ENCODE measurements at regions not wholly inside any gene's neighbourhood (a gene's known extent, or its start where the extent isn't known, plus 50 kb on each side); places are given as distances from the start of the nearest gene placed in this dataset.

DNA sequence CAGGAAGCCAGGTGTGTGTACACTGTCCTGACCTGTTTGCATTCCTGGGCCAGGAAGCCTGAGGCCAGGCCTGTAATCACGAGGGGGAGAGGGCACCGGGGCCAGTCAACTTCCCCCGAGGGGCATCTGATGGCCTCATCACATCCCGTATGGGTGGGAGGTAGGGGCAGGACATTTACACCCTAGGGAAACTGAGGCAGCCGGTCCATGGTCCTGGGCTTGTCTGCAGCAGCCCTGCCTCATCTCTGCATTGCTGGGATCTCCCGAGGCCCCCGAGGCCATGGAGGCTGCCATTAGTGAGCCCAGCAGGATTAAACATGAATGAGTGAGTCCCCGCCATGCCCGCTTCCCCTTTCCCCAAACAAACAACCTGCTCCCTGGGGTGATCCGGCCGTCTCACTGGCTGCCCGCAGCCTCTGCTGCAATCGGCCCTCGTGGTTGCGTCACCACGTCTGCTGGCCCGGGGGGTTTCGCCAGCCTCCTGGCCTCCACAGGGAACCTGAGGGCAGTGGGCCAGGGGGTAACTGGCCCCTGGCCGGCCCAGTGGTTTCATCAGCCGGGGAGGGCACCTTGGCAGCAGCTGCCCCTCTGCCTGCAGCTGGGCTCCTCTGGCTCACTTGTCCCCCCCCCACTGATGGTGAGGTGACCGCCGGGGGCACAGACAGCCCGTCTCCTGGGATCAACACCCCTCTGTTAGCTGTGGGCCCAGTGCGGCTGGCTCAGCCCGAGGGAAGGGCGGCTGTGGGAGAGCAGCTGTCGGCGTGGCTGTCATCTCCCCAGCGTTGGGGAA is 88.3 kb upstream of the GSE1 start (continued):
- TF ChIP-seq, protein P1, sequence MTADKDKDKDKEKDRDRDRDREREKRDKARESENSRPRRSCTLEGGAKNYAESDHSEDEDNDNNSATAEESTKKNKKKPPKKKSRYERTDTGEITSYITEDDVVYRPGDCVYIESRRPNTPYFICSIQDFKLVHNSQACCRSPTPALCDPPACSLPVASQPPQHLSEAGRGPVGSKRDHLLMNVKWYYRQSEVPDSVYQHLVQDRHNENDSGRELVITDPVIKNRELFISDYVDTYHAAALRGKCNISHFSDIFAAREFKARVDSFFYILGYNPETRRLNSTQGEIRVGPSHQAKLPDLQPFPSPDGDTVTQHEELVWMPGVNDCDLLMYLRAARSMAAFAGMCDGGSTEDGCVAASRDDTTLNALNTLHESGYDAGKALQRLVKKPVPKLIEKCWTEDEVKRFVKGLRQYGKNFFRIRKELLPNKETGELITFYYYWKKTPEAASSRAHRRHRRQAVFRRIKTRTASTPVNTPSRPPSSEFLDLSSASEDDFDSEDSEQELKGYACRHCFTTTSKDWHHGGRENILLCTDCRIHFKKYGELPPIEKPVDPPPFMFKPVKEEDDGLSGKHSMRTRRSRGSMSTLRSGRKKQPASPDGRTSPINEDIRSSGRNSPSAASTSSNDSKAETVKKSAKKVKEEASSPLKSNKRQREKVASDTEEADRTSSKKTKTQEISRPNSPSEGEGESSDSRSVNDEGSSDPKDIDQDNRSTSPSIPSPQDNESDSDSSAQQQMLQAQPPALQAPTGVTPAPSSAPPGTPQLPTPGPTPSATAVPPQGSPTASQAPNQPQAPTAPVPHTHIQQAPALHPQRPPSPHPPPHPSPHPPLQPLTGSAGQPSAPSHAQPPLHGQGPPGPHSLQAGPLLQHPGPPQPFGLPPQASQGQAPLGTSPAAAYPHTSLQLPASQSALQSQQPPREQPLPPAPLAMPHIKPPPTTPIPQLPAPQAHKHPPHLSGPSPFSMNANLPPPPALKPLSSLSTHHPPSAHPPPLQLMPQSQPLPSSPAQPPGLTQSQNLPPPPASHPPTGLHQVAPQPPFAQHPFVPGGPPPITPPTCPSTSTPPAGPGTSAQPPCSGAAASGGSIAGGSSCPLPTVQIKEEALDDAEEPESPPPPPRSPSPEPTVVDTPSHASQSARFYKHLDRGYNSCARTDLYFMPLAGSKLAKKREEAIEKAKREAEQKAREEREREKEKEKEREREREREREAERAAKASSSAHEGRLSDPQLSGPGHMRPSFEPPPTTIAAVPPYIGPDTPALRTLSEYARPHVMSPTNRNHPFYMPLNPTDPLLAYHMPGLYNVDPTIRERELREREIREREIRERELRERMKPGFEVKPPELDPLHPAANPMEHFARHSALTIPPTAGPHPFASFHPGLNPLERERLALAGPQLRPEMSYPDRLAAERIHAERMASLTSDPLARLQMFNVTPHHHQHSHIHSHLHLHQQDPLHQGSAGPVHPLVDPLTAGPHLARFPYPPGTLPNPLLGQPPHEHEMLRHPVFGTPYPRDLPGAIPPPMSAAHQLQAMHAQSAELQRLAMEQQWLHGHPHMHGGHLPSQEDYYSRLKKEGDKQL (CRISPR knock-in tag; IDR thresholded peaks at IDR 0.05; ENCODE audit: low read depth) = peak; percentile 91
- TF ChIP-seq AKAP8 (CRISPR knock-in tag; IDR thresholded peaks at IDR 0.05) (peak; percentile 38; the same call in 1 of the 2 replicates), ZNF605 (CRISPR knock-in tag; IDR thresholded peaks at IDR 0.05) (0 out of 2 replicates have a peak, but pooled peaks have one; percentile 60), ZFP90 (CRISPR knock-in tag; IDR thresholded peaks at IDR 0.05; ENCODE audit: borderline replicate concordance) (no peak), NR2F6 (IDR thresholded peaks at IDR 0.05) (peak; percentile 91), NR2F6 (CRISPR knock-in tag; IDR thresholded peaks at IDR 0.05) (peak; percentile 98), SOX6 (IDR thresholded peaks at IDR 0.05) (no peak), SOX6 (CRISPR knock-in tag; IDR thresholded peaks at IDR 0.05) (peak; percentile 89), RCOR2 (CRISPR knock-in tag; IDR thresholded peaks at IDR 0.05) (0 out of 2 replicates have a peak, but pooled peaks have one; percentile 27), ISX (CRISPR knock-in tag; conservative IDR thresholded peaks at IDR 0.05) (no peak)
- TF ChIP-seq, protein P2, sequence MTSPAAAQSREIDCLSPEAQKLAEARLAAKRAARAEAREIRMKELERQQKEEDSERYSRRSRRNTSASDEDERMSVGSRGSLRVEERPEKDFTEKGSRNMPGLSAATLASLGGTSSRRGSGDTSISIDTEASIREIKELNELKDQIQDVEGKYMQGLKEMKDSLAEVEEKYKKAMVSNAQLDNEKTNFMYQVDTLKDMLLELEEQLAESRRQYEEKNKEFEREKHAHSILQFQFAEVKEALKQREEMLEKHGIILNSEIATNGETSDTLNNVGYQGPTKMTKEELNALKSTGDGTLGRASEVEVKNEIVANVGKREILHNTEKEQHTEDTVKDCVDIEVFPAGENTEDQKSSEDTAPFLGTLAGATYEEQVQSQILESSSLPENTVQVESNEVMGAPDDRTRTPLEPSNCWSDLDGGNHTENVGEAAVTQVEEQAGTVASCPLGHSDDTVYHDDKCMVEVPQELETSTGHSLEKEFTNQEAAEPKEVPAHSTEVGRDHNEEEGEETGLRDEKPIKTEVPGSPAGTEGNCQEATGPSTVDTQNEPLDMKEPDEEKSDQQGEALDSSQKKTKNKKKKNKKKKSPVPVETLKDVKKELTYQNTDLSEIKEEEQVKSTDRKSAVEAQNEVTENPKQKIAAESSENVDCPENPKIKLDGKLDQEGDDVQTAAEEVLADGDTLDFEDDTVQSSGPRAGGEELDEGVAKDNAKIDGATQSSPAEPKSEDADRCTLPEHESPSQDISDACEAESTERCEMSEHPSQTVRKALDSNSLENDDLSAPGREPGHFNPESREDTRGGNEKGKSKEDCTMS (CRISPR knock-in tag; conservative IDR thresholded peaks at IDR 0.05) = 0 out of 2 replicates have a peak, but pooled peaks have one; percentile 43
- TF ChIP-seq, protein P3, sequence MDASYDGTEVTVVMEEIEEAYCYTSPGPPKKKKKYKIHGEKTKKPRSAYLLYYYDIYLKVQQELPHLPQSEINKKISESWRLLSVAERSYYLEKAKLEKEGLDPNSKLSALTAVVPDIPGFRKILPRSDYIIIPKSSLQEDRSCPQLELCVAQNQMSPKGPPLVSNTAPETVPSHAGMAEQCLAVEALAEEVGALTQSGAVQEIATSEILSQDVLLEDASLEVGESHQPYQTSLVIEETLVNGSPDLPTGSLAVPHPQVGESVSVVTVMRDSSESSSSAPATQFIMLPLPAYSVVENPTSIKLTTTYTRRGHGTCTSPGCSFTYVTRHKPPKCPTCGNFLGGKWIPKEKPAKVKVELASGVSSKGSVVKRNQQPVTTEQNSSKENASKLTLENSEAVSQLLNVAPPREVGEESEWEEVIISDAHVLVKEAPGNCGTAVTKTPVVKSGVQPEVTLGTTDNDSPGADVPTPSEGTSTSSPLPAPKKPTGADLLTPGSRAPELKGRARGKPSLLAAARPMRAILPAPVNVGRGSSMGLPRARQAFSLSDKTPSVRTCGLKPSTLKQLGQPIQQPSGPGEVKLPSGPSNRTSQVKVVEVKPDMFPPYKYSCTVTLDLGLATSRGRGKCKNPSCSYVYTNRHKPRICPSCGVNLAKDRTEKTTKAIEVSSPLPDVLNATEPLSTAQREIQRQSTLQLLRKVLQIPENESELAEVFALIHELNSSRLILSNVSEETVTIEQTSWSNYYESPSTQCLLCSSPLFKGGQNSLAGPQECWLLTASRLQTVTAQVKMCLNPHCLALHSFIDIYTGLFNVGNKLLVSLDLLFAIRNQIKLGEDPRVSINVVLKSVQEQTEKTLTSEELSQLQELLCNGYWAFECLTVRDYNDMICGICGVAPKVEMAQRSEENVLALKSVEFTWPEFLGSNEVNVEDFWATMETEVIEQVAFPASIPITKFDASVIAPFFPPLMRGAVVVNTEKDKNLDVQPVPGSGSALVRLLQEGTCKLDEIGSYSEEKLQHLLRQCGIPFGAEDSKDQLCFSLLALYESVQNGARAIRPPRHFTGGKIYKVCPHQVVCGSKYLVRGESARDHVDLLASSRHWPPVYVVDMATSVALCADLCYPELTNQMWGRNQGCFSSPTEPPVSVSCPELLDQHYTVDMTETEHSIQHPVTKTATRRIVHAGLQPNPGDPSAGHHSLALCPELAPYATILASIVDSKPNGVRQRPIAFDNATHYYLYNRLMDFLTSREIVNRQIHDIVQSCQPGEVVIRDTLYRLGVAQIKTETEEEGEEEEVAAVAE (CRISPR knock-in tag; IDR thresholded peaks at IDR 0.05; ENCODE audit: borderline replicate concordance) = 0 out of 2 replicates have a peak, but pooled peaks have one; percentile 56
- TF ChIP-seq, protein P4, sequence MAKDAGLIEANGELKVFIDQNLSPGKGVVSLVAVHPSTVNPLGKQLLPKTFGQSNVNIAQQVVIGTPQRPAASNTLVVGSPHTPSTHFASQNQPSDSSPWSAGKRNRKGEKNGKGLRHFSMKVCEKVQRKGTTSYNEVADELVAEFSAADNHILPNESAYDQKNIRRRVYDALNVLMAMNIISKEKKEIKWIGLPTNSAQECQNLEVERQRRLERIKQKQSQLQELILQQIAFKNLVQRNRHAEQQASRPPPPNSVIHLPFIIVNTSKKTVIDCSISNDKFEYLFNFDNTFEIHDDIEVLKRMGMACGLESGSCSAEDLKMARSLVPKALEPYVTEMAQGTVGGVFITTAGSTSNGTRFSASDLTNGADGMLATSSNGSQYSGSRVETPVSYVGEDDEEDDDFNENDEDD (CRISPR knock-in tag; IDR thresholded peaks at IDR 0.05; ENCODE audit: borderline replicate concordance) = peak; percentile 83
- TF ChIP-seq, protein P5, sequence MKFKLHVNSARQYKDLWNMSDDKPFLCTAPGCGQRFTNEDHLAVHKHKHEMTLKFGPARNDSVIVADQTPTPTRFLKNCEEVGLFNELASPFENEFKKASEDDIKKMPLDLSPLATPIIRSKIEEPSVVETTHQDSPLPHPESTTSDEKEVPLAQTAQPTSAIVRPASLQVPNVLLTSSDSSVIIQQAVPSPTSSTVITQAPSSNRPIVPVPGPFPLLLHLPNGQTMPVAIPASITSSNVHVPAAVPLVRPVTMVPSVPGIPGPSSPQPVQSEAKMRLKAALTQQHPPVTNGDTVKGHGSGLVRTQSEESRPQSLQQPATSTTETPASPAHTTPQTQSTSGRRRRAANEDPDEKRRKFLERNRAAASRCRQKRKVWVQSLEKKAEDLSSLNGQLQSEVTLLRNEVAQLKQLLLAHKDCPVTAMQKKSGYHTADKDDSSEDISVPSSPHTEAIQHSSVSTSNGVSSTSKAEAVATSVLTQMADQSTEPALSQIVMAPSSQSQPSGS (CRISPR knock-in tag; IDR thresholded peaks at IDR 0.05) = peak; percentile 90
